HG03060 (cell line): ENCODE measurements at regions not wholly inside any gene's neighbourhood (a gene's known extent, or its start where the extent isn't known, plus 50 kb on each side); places are given as distances from the start of the nearest gene placed in this dataset.
"Not testable (repeated sequence)": the region's sequence is repeated elsewhere in the genome, so short reads cannot be mapped to it uniquely, and the experiment has no call there.

Source experiments
- ATAC-seq: cut with Tn5 transposase; IDR thresholded peaks from one replicate; pipeline ENCODE4 v1.9.1; 2021; ENCODE audit warnings: low read depth, moderate number of reproducible peaks; ENCODE audit not compliant: unreplicated experiment

DNA sequence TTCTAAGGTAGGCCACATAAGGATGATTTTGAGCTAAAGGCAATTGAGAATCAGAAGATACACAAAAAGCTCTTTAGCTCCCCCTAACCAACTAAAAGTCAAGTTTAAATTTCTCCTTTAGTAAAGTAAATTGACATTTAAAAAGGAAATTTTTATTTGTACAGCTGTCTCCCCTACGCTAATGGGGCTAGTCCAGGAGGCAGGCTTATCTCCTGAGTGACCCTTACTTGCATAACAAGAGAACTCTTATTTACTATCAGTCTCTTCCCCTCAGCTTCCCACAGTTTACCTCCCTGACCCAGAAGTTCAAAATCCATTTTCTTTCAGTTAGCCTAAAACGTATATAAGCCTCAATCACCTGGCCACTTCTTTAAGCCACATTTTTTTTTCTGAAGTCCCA, 1002.8 kb upstream of the NRXN1 start:
- no peak for ATAC-seq

DNA sequence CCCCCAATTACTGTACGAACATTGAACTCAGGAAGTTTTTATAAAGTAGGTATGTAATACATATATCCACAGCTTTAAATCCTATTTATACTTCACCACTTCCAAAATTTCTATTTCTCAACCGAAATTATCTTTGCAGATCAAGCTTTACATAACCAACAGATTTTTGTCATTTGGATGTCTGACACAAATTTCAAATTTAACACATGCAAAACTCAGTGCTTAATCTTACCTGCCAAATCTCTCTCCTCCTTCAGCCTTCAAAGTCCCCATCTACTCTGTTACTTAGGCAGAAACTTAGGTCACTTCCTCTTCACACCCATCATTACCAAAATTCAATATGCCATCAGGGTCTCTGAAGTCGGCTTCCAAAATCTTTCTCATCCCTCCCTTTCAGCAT, 990.1 kb upstream of the NRXN1 start:
- no peak for ATAC-seq

DNA sequence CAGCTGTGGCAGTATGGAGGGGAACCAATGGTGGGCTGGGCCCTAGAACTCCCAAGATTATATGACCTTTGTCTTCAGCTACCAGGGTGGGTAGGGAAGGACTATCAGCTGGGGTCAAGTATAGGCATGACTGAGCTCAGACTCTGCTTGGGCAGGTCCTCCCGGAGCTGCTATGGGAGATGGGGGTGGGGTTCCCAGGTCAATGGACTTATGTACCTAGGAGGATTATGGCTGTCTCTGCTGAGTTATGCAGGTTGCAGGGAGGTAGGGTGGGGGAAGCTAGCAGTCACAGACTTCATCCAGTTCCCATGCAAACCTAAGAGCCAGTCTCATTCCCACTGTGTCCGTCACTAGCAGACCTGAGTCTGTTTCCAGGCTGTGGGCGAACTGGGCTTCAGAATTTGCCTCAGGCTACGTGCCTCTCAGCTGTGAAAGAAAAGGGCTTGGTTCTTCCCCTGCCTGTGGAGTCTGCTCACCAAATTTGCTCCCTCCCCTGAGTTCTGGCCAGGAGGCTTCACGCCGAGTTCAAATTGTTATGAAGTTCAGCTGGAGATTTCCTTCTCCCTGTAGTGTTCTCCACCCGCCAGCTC, 985.8 kb upstream of the NRXN1 start:
- ATAC-seq = no peak

DNA sequence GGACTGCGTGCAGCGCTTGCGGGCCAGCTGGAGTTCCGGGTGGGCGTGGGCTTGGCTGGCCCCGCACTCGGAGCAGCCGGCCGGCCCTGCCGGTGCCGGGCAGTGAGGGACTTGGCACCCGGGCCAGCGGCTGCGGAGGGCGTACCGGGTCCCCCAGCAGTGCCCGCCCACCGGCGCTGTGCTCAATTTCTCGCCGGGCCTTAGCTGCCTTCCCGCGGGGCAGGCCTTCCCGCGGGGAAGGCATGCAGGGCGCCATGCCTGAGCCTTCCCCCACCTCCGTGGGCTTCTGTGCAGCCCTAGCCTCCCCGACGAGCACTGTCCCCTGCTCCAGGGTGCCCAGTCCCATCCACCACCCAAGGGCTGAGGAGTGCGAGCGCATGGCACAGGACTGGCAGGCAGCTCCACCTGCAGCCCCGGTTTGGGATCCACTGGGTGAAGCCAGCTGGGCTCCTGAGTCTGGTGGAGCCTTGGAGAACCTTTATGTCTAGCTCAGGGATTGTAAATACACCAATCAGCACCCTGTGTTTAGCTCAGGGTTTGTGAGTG, 975.0 kb upstream of the NRXN1 start:
- not testable (repeated sequence) for ATAC-seq

DNA sequence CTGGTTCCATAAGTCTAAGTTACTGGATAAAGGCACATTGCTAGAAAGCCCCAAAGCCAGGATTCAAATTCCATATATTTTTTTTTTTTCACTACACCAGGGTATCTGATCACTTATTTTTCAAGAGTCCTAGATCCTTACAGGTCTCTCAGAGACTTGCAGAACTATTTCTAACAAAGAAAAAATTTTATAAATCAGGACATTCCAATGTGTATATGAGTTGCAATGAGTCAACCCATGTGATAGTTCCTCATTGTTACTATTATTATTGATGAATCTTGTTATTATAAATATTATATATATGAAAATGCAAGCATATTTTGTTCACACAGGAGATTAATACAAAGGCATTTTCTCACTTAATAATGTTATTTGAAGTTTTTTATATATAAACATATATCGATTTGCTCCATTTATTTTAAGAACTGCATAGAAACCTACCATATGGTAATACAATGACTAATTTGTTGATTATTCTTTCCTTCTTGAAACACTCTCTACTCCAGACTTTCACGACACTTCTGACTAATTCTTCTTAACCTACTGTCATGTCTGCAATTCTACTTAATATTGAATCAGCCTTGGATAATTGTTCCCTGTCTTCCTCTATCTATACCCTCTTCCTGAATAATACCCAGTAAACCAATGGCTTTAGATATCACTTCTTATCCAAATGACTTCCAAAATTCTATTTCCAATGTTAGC, 968.4 kb upstream of the NRXN1 start:
- no peak for ATAC-seq

DNA sequence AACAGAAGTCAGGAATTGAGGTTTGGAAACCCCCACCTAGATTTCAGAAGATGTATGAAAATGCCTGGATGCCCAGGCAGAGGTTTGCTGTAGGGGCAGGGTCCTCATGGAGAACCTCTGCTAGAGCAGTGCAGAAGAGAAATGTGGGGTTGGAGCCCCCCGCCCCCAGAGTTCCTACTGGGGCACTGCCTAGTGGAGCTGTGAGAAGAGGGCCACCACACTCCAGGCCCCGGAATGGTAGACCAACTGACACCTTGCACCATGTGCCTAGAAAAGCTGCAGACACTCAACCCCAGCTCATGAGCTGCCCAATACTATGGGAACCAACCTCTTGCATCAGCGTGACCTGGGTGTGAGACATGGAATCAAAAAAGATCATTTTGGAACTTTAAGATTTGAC, 967.0 kb upstream of the NRXN1 start:
- ATAC-seq = no peak

DNA sequence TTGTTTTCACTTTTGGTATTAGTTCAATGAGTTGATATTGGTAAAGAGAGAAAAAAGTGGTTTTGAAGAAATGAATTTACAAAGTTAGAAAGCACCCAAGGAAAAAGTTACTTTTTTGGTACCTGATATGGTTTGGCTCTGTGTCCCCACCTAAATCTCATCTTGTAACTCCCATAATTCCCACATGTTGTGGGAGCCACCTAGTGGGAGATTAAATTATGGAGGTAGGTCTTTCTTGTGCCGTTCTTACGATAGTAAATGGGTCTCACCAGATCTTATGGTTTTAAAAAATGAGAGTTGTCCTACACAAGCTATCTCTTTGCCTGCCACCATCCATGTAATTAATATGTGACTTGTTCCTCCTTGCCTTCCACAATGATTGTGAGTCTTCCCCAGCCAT, 965.6 kb upstream of the NRXN1 start:
- no peak for ATAC-seq

DNA sequence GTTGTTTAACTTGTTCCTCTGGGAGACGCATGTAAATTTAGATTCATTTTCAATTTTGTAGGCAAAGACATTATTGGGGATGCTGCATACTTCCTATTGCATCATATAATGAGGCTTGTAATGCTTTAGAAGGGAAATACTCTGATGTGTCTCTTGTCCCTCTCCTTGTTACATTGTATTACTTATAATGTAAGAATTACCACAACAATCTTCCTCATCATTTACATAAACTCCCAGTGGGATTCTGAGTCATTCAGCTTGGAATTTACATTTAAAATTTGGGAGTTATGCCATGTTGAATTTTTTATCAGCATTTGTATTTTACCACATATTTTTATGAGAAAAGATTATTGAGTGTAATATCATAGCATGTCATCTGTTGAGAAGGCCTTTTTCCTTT, 963.4 kb upstream of the NRXN1 start:
- no peak for ATAC-seq

DNA sequence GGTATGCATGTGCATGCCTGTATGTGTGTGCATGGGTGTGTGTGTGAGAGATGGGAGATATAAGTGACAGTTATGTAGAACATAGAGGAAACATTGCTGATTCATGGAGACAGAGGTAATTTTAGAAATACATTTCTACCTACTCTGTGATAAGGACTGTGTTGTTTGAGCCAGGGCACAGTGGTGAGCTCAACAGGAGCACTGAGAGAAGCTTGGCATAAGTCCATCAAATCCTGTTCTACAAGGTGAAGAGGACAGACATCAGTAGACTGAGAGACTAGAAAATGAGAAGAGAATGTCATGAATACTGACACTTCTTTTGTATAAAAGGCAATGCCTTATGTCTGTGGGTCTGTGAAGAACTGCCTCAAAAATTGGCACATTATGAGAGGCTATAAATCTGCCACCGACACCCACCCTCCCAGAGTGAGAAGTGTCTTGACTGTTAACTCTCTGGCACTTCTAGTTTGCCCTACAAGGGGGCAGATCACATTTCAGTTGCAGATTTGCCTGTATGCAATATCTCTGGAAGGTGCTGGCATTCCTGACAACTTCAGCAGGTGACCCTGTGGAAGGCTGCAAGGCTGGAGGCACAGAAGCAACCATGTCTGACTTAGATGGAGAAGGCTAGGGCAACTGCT, 962.3 kb upstream of the NRXN1 start:
- ATAC-seq = no peak

DNA sequence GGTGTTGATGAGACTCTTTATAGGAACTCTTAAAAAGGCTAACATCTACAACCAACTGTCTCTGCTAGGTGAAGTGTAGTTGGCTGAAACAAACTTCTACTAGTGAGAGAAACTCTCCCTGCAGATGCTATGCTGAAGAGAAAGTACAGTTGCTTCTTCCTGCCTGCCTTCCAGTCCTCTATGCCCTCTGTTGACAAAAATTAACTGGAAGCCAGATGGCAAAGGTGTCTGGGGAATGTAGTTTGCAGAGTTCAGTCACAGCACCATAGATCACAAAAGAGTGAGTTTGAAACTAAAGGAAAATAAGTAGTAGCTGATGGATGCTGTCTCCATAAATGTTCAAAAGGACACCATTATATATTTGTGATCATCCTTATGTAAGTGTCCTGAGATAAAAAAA, 958.8 kb upstream of the NRXN1 start:
- no peak for ATAC-seq

DNA sequence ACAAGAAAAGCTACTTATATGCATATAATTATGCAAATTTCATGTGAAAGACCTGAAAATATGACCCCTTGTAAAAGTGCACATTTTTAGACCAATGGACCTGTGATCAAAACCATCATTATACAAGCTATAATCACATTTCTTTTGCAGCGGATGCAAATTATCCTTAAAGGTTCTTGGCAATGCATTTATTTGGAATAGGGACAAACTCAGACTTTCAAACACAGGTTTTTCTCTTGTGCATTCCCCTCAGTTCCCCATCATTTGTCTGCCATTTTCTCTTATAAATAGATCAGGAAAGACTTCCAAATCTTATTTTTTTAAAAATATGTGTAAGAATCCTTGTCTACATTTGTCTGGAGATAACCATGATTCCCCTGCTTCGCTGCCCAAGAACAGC, 954.2 kb upstream of the NRXN1 start:
- no peak for ATAC-seq

DNA sequence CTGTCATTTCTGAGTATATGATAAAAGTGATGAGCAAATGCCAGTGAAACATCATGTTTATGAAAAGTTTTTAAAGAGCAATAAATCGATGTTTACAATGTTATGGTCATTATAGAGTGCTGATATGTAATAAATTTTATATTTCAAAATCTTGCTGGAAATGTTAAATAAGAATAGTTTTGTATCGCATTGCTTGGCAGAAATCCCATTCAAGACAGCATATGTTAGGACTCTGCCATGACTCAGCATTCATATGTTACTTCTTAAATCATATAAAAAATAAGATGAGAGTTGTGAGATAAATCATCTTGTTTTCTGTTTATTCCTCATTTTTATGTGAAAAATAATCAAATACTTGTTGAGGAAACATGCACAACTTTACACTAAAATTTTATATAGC, 949.9 kb upstream of the NRXN1 start:
- ATAC-seq = no peak

DNA sequence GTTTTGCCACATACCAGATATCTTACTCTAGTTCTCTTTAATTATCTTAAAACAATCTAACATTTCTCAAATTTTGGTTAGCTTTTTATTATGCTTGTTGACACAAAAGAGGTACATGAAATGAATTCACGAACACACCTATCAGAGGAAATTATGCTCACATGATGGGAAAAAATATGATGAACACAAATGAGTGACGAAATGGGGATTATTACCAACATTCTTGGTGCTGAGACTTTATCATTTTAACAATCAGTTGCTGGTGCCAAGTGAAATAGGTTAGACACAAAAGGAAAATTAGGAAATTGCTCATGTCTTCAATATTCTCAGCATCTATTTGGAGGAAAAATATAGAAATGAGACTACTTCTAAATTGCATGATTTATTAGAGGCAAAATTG, 944.7 kb upstream of the NRXN1 start:
- no peak for ATAC-seq

DNA sequence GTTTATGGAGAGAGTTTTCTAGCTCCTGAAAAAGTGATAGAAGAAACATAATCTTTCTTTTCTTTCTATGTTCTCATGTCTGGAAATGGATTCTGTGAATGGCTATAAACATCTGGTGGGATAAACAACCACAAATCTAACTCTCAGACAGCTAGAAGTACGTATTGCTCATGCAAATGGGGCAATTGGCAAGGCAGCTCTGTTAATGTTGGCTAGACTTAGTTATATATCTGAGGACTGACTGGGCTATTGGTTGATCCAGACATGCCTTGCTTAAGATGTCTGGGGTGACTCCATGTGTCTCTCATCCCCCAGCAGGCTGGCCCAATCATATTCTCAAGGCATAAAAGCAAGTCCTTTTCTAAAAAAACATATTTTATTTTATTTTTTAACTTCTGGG, 939.2 kb upstream of the NRXN1 start:
- no peak for ATAC-seq

DNA sequence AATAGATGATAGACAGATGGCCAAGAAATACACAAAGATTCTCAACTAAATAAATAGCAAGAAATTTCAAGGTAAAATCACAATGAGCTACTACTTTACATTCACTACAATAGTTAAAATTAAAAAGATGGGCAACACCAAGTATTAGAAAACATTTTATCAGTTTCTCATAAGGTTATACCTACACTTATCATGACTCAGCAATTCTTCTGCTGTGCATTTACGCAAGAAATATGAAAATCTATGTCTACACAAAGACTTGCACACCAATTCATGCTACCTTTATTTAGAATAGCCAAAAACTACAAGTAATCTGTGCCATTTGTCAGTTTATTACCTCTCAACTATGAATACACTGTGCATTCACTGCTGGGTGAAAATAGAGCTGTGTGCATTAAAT, 937.4 kb upstream of the NRXN1 start:
- no peak for ATAC-seq

DNA sequence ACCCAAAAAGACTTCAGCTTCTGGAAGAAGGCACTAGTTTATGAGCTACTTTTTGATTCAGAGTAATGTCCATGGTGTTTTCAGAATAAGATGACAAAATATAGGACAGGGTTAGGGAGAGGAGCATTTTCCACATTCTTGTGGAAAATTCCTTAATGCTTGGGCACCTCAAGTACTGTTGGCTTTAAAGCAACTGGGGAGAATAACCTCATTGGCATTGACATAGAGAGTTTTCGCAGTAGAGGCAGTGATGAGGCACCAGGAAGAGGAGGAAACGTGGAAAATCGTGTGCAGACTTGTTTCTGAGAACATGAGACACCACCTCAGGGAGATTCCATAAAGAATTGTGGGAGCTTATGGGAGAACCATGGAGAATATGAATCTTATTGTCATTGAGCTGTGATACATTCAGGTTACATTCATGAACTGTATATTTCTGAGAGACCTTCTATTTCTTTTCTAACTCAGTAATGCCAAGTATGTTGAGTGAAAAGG, 929.0 kb upstream of the NRXN1 start:
- ATAC-seq = no peak

DNA sequence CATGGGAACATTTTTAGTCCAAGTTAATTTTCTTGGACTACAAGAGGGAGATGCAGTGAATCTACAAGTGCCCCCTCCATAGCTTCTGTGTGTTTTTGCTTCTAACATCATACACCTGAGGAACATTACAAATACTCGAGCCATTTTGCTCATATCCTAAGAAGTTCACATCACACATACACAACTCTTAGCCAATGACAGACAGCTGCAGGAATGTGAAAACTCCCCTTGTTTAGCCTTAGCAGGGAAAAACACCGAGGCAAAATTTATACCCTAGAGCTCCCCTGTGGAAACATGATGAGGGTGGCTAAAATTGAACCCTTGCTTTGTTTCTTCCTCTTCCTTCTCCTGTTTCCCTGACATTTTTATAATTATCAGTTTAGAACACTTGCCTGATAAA, 928.3 kb upstream of the NRXN1 start:
- ATAC-seq = no peak

DNA sequence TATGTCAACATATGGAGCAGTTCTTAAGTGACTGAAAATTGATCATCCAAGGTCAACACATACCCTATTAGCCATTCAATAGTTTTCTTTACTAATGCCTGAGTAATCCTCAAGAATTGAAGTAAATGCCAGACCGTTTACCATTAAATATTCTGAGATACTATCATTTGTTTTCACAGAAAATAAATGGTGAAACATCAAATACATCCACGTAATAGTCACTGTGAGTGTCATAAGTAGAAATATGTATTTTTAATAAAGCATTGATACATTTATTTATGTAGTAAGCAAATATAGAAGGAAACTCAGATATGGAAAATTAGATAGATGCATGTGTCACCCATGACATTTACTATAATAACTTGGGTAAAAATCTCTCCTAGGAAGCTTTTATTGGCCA, 927.8 kb upstream of the NRXN1 start:
- no peak for ATAC-seq

DNA sequence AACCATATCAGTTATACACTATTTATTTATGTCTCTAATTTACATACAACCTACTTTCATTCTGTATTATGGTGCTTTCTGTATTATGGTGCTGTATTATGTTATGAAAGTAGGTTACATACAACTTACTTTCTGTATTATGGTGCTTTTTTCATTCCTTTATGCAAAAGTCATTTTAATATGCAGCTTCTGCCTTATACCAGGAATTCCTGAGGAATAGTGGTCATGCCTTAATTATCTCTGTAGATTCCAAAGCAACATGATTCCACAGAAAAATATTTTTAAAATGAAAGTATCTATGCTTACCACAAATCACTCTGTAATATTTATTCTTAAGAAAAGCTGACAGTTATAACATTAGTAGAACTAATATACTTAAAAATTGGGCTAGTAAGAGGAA, 922.0 kb upstream of the NRXN1 start:
- no peak for ATAC-seq

DNA sequence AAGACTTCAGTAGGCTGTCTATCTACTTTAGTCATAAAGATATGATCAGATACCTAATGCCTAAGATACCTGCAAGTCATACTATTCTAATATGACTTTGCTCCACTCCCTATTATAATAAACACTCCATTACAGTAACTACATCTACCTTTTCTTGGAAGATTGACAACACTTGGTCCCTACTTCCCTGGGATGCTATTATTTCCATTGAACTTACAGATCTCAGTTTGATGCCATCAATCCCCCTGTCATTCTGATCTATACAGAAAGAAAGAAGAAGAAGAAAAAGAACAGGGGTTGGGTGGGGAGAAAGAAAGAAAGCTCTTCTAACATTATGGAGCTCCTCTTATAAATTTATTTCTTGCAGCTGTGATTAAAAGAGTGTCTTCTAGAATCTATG, 889.1 kb upstream of the NRXN1 start:
- ATAC-seq = no peak

DNA sequence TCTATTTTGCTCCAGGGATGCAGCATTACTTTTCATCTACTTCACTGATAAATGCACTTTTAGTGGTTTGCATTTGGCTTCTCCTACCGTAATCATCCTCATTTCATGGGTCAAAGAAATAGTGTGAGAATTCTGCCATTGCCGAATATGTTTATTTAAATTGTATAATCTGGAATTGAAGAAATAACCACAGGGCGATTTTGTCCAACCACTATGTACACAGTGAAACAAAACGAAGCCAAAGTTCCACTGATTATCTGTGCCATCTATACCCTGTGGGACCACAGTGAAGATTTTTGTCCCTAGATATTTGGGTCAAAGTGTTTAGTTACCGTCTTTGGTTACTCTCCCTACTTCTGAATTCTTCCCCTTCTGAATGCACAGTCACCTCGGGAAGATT, 888.6 kb upstream of the NRXN1 start:
- ATAC-seq = no peak

DNA sequence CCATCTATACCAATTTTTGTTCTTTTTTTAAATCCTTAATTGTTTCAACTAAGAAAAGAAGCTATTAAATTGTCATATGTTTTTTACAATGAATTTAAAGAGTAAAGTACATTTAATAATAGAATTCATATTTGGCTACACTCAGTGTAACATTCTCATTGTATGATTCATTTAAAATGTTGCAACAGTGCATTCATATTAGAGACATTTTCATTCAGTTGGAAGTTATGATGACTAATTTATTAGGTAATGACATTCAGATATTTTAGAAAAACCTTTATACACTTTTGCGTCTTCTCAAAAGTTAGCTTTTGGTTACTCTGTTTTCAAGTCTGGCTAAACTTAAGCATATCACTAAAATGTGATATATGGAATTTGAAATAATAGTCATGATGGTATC, 887.5 kb upstream of the NRXN1 start:
- no peak for ATAC-seq
